Spleen (tissue), 11 donors: ENCODE measurements at regions not wholly inside any gene's neighbourhood (a gene's known extent, or its start where the extent isn't known, plus 50 kb on each side); places are given as distances from the start of the nearest gene placed in this dataset.

Source experiments
- DNase-seq: peaks from one replicate; pipeline ENCODE4 v3.0.0-alpha.2; 2020
- H3K27ac ChIP-seq, 8 donors: fragments of 200-600 bp; sonication (generic) in 7 of 8; 1 replicate in 4 of 8; 2 replicates in 4 of 8; pipeline versions ENCODE4 v1.5.0 to v1.8.0; 2016 to 2021; ENCODE audit warnings: inconsistent platforms in 4 of 8, mild to moderate bottlenecking in 4 of 8, moderate library complexity in 1 of 8
- H3K27me3 ChIP-seq, 7 donors: fragments of 200-600 bp; sonication (generic) in 6 of 7; replicated peaks in 1 of 7; 1 replicate in 4 of 7; 2 replicates in 3 of 7; pipeline versions ENCODE4 v1.5.0 to v1.8.0; 2016 to 2021; ENCODE audit warnings: inconsistent platforms in 3 of 7, mild to moderate bottlenecking in 1 of 7
- H3K36me3 ChIP-seq, 6 donors: fragments of 200-600 bp; sonication (generic) in 5 of 6; 1 replicate in 4 of 6; 2 replicates in 2 of 6; pipeline versions ENCODE4 v1.5.0 to v1.8.0; 2016 to 2021; ENCODE audit warnings: inconsistent platforms in 2 of 6
- H3K4me1 ChIP-seq, 6 donors: fragments of 200-600 bp; sonication (generic) in 5 of 6; 1 replicate in 3 of 6; 2 replicates in 3 of 6; pipeline versions ENCODE4 v1.5.0 to v1.8.0; 2016 to 2021; ENCODE audit warnings: inconsistent platforms in 3 of 6
- H3K4me3 ChIP-seq, 8 donors: fragments of 200-600 bp; sonication (generic) in 7 of 8; 1 replicate in 4 of 8; 2 replicates in 4 of 8; pipeline versions ENCODE4 v1.5.0 to v1.8.0; 2016 to 2021; ENCODE audit warnings: inconsistent platforms in 4 of 8, mild to moderate bottlenecking in 4 of 8, moderate library complexity in 2 of 8
- H3K9me3 ChIP-seq, 8 donors: fragments of 200-600 bp; sonication (generic) in 7 of 8; 1 replicate in 4 of 8; 2 replicates in 4 of 8; pipeline versions ENCODE4 v1.5.0 to v1.8.0; 2016 to 2021; ENCODE audit warnings: inconsistent platforms in 4 of 8
- POLR2A ChIP-seq, 3 donors: fragments of 450-650 bp; IDR thresholded peaks; one replicate each; pipeline ENCODE4 v1.5.1; 2017; ENCODE audit warnings: antibody characterized with exemption in 3 of 3, mild to moderate bottlenecking in 1 of 3
- POLR2AphosphoS5 ChIP-seq, 3 donors: sonication (generic); formaldehyde crosslinking; IDR thresholded peaks; one replicate each; pipeline ENCODE4 v1.5.1; 2017; ENCODE audit warnings: antibody characterized with exemption in 3 of 3
- WGBS, 5 donors: extraction: QIAGEN DNeasy Blood & Tissue Kit in 3 of 5; methylation state at CpG; one replicate each; pipeline versions ENCODE4 v1.1.5 to v1.1.7; 2013 to 2018; 5-methylcytosine and 5-hydroxymethylcytosine counted together
- intact Hi-C: fragments of 100-400 bp; cut with DNase I; formaldehyde crosslinking; loops from one replicate; pipeline ENCODE4 v1.15.0; 2023; ENCODE audit warnings: low total_unique reads
- TF ChIP-seq, protein P1 (sequence below), 11 experiments: fragments of 200-600 bp in 7 of 11; fragments of 450-650 bp in 4 of 11; sonication (generic) in 4 of 11; IDR thresholded peaks in 8 of 11; conservative IDR thresholded peaks in 3 of 11; 1 replicate in 7 of 11; 2 replicates in 4 of 11; pipeline versions ENCODE4 v1.4.0 to v1.8.0; 2016 to 2021; ENCODE audit warnings: antibody characterized with exemption in 11 of 11, inconsistent platforms in 4 of 11, mild to moderate bottlenecking in 1 of 11
- donor health status: healthy with polysubstance abuse.
- donor health status: DM: no; HTN: no; CAD: no; lungs with moderate emphysema.
- donor health status: DM: no; HTN: no; CAD: no.
- donor health status: Bipolar disorder and iron deficiency.
- donor health status: healthy.
- donor health status: DM: no; HTN: no; CAD: no.
- donor health status: DM: yes; HTN: yes; CAD: no.

DNA sequence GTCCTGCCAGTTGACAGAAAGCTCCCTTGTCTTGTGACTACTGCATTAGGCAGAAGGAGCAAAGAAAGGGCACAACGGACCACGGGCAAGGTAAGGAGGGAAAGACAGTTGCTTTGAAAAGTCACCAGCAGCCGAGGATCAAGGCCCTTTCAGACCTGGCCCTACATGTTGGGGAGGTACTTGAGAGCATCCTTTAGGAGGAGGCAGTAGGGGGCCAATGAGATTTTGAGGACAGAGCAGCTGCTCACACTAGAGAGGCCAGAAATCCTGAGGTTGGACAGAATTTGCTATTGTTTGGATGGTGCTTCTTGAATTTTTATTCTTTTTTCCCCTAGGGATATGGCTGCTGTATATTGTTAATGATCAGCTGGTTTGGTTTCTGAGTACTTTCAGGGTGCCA, 135.5 kb upstream of the PZP start:
- peaks cover 0 to 18% (median 2%) of the 10 kb centered on the region in 6 donors for H3K4me1 ChIP-seq
- H3K9me3 ChIP-seq = no peaks in the 10 kb centered on the region
- H3K4me3 ChIP-seq = no peak overlapping the region
- H3K27ac ChIP-seq = no peak overlapping the region
- intact Hi-C loops = no loop called here
- no peaks in the 10 kb centered on the region for H3K27me3 ChIP-seq
- WGBS, 5 donors = 86 to 96% (median 91%) methylated on average over 3 of the region's 3 CpGs
- DNase-seq = no peak
- TF ChIP-seq POLR2A (IDR thresholded peaks at IDR 0.05) (no peak), POLR2AphosphoS5 (IDR thresholded peaks at IDR 0.05) (no peak)
- TF ChIP-seq, protein P1, sequence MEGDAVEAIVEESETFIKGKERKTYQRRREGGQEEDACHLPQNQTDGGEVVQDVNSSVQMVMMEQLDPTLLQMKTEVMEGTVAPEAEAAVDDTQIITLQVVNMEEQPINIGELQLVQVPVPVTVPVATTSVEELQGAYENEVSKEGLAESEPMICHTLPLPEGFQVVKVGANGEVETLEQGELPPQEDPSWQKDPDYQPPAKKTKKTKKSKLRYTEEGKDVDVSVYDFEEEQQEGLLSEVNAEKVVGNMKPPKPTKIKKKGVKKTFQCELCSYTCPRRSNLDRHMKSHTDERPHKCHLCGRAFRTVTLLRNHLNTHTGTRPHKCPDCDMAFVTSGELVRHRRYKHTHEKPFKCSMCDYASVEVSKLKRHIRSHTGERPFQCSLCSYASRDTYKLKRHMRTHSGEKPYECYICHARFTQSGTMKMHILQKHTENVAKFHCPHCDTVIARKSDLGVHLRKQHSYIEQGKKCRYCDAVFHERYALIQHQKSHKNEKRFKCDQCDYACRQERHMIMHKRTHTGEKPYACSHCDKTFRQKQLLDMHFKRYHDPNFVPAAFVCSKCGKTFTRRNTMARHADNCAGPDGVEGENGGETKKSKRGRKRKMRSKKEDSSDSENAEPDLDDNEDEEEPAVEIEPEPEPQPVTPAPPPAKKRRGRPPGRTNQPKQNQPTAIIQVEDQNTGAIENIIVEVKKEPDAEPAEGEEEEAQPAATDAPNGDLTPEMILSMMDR (IDR thresholded peaks at IDR 0.05 in 8 of 11, conservative IDR thresholded peaks at IDR 0.05 in 3 of 11) = no peak
- H3K36me3 ChIP-seq = no peaks in the 10 kb centered on the region

DNA sequence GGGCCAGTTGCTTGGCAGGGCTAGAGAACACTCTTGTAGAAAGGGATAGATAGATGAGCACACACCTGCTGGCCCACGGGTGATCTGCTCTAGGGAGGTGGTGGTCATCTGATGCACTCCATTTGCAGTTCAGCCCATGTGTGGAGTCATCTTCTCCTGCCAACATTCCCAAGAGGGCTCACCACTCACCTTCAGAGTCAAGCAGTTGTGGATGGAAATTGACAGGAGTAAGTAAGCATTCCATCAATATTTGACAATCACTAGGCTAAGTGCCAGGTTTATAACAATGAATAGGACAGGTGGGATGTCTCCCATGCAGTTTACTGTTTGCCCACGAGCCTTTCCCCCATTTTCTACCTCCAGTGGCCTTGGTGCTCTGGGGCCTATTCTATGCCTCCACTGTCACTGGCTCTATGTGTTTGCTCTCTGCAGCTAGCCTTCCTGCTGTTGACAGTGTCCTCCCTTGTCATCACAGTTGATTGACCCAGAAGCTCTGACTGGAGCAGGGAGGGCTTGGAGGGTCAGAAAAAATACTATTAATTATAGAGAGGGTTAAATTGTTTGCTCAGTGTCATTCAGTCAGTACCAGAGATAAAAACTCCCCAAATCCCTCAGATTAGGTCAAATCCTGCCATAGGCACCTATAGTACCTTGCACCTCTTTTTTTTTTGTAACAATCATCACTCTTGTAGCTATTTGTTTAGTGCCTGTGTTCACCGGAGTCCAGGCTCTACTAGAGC, 134.6 kb upstream of the PZP start:
- no peak for TF ChIP-seq POLR2A (IDR thresholded peaks at IDR 0.05)
- TF ChIP-seq, protein P1 (IDR thresholded peaks at IDR 0.05 in 8 of 11, conservative IDR thresholded peaks at IDR 0.05 in 3 of 11) = no peak
- no peak for TF ChIP-seq POLR2AphosphoS5 (IDR thresholded peaks at IDR 0.05)
- intact Hi-C loops = no loop called here
- H3K27me3 ChIP-seq = no peaks in the 10 kb centered on the region
- H3K36me3 ChIP-seq = no peaks in the 10 kb centered on the region
- DNase-seq = no peak
- peak overlapping the region in 1 of 8 donors; percentile 15 for H3K27ac ChIP-seq
- WGBS, 5 donors = 82 to 98% (median 95%) methylated on average over 3 of the region's 3 CpGs
- H3K4me1 ChIP-seq = peaks cover 0 to 18% (median 2%) of the 10 kb centered on the region in 6 donors
- no peak overlapping the region for H3K4me3 ChIP-seq
- no peaks in the 10 kb centered on the region for H3K9me3 ChIP-seq

DNA sequence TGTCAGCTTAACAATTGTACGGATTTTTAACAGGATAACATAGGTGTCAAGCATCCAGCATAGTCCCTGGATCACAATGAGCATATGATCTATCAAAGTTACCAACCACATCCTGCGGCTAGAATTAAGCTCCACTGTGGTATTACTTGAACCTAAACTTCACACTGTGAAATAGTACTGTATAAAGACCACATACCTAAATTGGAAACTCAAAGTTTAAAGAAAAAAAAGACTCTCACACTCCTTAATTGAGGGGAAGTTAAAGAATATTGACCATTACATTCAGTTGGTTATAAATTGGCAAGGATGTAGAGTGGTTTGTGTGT, 133.0 kb upstream of the PZP start:
- TF ChIP-seq POLR2AphosphoS5 (IDR thresholded peaks at IDR 0.05) = no peak
- Histone ChIP-seq H3K27me3 (no peaks in the 10 kb centered on the region), H3K4me3 (no peak overlapping the region), H3K27ac (no peak overlapping the region), H3K9me3 (peaks cover 0 to 15% (median 13%) of the 10 kb centered on the region in 8 donors), H3K4me1 (peaks cover 0 to 18% (median 2%) of the 10 kb centered on the region in 6 donors), H3K36me3 (no peaks in the 10 kb centered on the region)
- WGBS, 5 donors = 75 to 83% (median 83%) methylated on average over 2 of the region's 2 CpGs
- DNase-seq = no peak
- intact Hi-C loops = no loop called here

DNA sequence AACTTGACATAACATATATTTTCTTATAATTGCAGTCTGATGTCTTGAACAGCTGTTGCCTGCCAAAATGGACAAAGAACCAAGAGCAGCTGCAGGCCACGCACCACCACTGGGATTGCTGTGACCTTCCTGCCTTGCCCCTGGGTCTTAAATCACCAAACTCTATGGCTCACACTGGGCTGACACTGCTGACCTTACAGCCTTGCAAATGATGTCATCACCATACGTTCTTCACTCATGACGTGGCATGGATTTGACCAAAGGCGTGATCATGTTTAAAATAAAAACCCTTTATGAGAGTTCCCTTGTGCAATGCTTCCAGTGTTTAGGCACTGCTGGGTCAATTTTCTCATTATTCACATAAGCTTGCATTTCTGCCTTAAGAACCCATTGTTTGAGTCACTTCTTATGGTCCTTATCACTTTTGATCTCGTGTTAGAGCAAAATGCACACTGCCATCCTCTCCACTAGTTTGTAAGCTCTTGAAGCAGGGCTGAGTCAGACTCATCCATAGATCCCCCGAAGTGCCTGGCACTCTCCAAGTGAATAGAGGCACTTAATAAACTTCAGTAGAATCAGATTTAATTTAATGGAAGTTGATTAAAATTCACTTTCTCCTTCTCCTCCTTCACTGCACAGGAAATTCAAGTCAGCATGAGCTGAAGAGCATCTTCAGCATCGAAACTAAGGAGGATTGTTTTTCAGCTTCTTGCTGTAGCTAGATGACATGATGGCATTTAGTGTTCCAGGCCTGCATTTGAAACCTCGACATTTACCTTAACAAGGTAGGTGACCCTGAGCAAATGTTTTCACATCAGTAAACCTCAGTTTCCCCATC, 132.4 kb upstream of the PZP start:
- no peaks in the 10 kb centered on the region for H3K27me3 ChIP-seq
- H3K27ac ChIP-seq = no peak overlapping the region
- H3K4me1 ChIP-seq = peaks cover 0 to 15% (median 1%) of the 10 kb centered on the region in 6 donors
- intact Hi-C loops = no loop called here
- DNase-seq = no peak
- peaks cover 0 to 20% (median 19%) of the 10 kb centered on the region in 8 donors for H3K9me3 ChIP-seq
- TF ChIP-seq, protein P1 (IDR thresholded peaks at IDR 0.05 in 8 of 11, conservative IDR thresholded peaks at IDR 0.05 in 3 of 11) = no peak
- H3K4me3 ChIP-seq = no peak overlapping the region
- no peaks in the 10 kb centered on the region for H3K36me3 ChIP-seq
- 67 to 83% (median 75%) methylated on average over 8 of the region's 8 CpGs for WGBS, 5 donors
